H9 (cell line): ENCODE measurements at regions not wholly inside any gene's neighbourhood (a gene's known extent, or its start where the extent isn't known, plus 50 kb on each side); places are given as distances from the start of the nearest gene placed in this dataset.

ENCODE experiments used
- DNase-seq: peaks from one replicate; pipeline ENCODE4 v3.0.0-alpha.2; 2017
- H2AFZ ChIP-seq: one replicate; pipeline ENCODE4 v1.6.1; 2013; ENCODE audit warnings: mild to moderate bottlenecking, low read length, control low read depth, moderate library complexity
- H2AK5ac ChIP-seq: 2 replicates; pipeline ENCODE4 v1.6.1; 2013; ENCODE audit warnings: low read length, control low read depth, mixed read lengths; ENCODE audit not compliant: insufficient read length
- H2BK120ac ChIP-seq: one replicate; pipeline ENCODE4 v1.6.1; 2013; ENCODE audit warnings: low read depth, mild to moderate bottlenecking, low read length, control low read depth, inconsistent platforms; ENCODE audit not compliant: poor library complexity, severe bottlenecking
- H2BK12ac ChIP-seq: 2 replicates; pipeline ENCODE4 v1.6.1; 2013; ENCODE audit warnings: low read length, control low read depth, mixed read lengths, low read depth; ENCODE audit not compliant: insufficient read length
- H2BK15ac ChIP-seq: 2 replicates; pipeline ENCODE4 v1.6.1; 2013; ENCODE audit warnings: low read depth, low read length, control low read depth
- H2BK20ac ChIP-seq: one replicate; pipeline ENCODE4 v1.6.1; 2013; ENCODE audit warnings: low read depth, mild to moderate bottlenecking, low read length, control low read depth, inconsistent platforms; ENCODE audit not compliant: poor library complexity, severe bottlenecking
- H2BK5ac ChIP-seq: 2 replicates; pipeline ENCODE4 v1.6.1; 2013; ENCODE audit warnings: low read length, control low read depth, mixed read lengths; ENCODE audit not compliant: insufficient read length
- H3K14ac ChIP-seq: 2 replicates; pipeline ENCODE4 v1.6.1; 2013; ENCODE audit warnings: low read length, control low read depth; ENCODE audit not compliant: insufficient read depth
- H3K18ac ChIP-seq: 2 replicates; pipeline ENCODE4 v1.6.1; 2013; ENCODE audit warnings: low read depth, mild to moderate bottlenecking, mixed read lengths, low read length, control low read depth; ENCODE audit not compliant: insufficient read length
- H3K23ac ChIP-seq: 2 replicates; pipeline ENCODE4 v1.6.1; 2013; ENCODE audit warnings: low read length, control low read depth, mixed read lengths, low read depth; ENCODE audit not compliant: insufficient read length
- H3K23me2 ChIP-seq: 2 replicates; pipeline ENCODE4 v1.6.1; 2013; ENCODE audit warnings: low read depth, mild to moderate bottlenecking, mixed read lengths, low read length, control low read depth; ENCODE audit not compliant: insufficient read length, poor library complexity, severe bottlenecking
- H3K27ac ChIP-seq: 2 replicates; pipeline ENCODE4 v1.5.1; 2013; ENCODE audit warnings: low read length, control low read depth, mixed read lengths, low read depth; ENCODE audit not compliant: insufficient read length
- H3K27me3 ChIP-seq: 2 replicates; pipeline ENCODE4 v1.6.1; 2013; ENCODE audit warnings: low read length, control low read depth, inconsistent platforms; ENCODE audit not compliant: insufficient read depth
- H3K4ac ChIP-seq: 2 replicates; pipeline ENCODE4 v1.6.1; 2013; ENCODE audit warnings: low read depth, mild to moderate bottlenecking, control low read depth, inconsistent platforms, low read length, moderate library complexity
- H3K4me1 ChIP-seq: 2 replicates; pipeline ENCODE4 v1.6.1; 2013; ENCODE audit warnings: low read length, control low read depth, inconsistent platforms; ENCODE audit not compliant: insufficient read depth
- H3K4me2 ChIP-seq: 2 replicates; pipeline ENCODE4 v1.6.1; 2013; ENCODE audit warnings: low read length, control low read depth, mixed read lengths; ENCODE audit not compliant: insufficient read length, insufficient read depth
- H3K56ac ChIP-seq: 2 replicates; pipeline ENCODE4 v1.6.1; 2013; ENCODE audit warnings: low read depth, mild to moderate bottlenecking, mixed read lengths, low read length, control low read depth; ENCODE audit not compliant: insufficient read length
- H3K79me1 ChIP-seq: 2 replicates; pipeline ENCODE4 v1.6.1; 2013; ENCODE audit warnings: low read depth, mild to moderate bottlenecking, moderate library complexity, low read length, control low read depth, inconsistent platforms; ENCODE audit not compliant: insufficient read depth, poor library complexity, severe bottlenecking
- H3K79me2 ChIP-seq: 2 replicates; pipeline ENCODE4 v1.6.1; 2013; ENCODE audit warnings: low read length, control low read depth, inconsistent platforms; ENCODE audit not compliant: insufficient read depth
- H3K9ac ChIP-seq: 2 replicates; pipeline ENCODE4 v1.6.1; 2013; ENCODE audit warnings: low read length, control low read depth, mixed read lengths; ENCODE audit not compliant: insufficient read length; ENCODE audit errors: extremely low read depth
- H3K9me3 ChIP-seq: one replicate; pipeline ENCODE4 v1.6.1; 2013; ENCODE audit warnings: low read depth, low read length, inconsistent platforms; ENCODE audit not compliant: control insufficient read depth
- H3T11ph ChIP-seq: one replicate; pipeline ENCODE4 v1.6.1; 2013; ENCODE audit warnings: mild to moderate bottlenecking, low read length, control low read depth, inconsistent platforms
- H4K20me1 ChIP-seq: one replicate; pipeline ENCODE4 v1.6.1; 2013; ENCODE audit not compliant: control insufficient read depth, insufficient read length, insufficient read depth
- H4K5ac ChIP-seq: 2 replicates; pipeline ENCODE4 v1.6.1; 2013; ENCODE audit warnings: low read depth, mild to moderate bottlenecking, mixed read lengths, low read length, control low read depth; ENCODE audit not compliant: insufficient read length
- H4K8ac ChIP-seq: replicated peaks from 2 replicates; pipeline ENCODE4 v1.6.1; 2013; ENCODE audit warnings: low read length, control low read depth, mixed read lengths, low read depth; ENCODE audit not compliant: insufficient read length
- H4K91ac ChIP-seq: 2 replicates; pipeline ENCODE4 v1.6.1; 2013; ENCODE audit warnings: low read depth, mild to moderate bottlenecking, moderate library complexity, mixed read lengths, low read length, control low read depth; ENCODE audit not compliant: insufficient read length
- H3K27ac Mint-ChIP-seq, 3 experiments: 2 replicates in 2 of 3; 3 replicates in 1 of 3; pipeline ENCODE4 v1.8.0; 2020 to 2021; ENCODE audit warnings: mixed read lengths in 3 of 3, mild to moderate bottlenecking in 1 of 3, moderate library complexity in 1 of 3
- H3K27me3 Mint-ChIP-seq: 2 replicates; pipeline ENCODE4 v1.8.0; 2021; ENCODE audit warnings: low read depth, mild to moderate bottlenecking, moderate library complexity, mixed read lengths
- H3K36me3 Mint-ChIP-seq, 3 experiments: 2 replicates in 2 of 3; 3 replicates in 1 of 3; pipeline ENCODE4 v1.8.0; 2020 to 2021; ENCODE audit warnings: low read depth in 3 of 3, mixed read lengths in 3 of 3; ENCODE audit not compliant: insufficient read depth in 1 of 3
- H3K4me1 Mint-ChIP-seq, 2 experiments: 2 replicates each; pipeline ENCODE4 v1.8.0; 2020; ENCODE audit warnings: mixed read lengths in 2 of 2
- H3K4me3 Mint-ChIP-seq, 2 experiments: 2 replicates in 1 of 2; 3 replicates in 1 of 2; pipeline ENCODE4 v1.8.0; 2020 to 2021; ENCODE audit warnings: mild to moderate bottlenecking in 2 of 2, mixed read lengths in 2 of 2, moderate library complexity in 1 of 2
- H3K9me3 Mint-ChIP-seq, 2 experiments: 2 replicates in 1 of 2; 3 replicates in 1 of 2; pipeline ENCODE4 v1.8.0; 2020; ENCODE audit warnings: mild to moderate bottlenecking in 2 of 2, mixed read lengths in 2 of 2, moderate library complexity in 1 of 2
- CTCF ChIP-seq: fragments of 200-600 bp; sonication (generic); conservative IDR thresholded peaks from 3 replicates; pipeline ENCODE4 v1.8.0; 2021; ENCODE audit warnings: antibody characterized with exemption, mild to moderate bottlenecking
- WGBS: extraction: QIAGEN DNeasy Blood & Tissue Kit; methylation state at CpG from one replicate; pipeline ENCODE4 v1.1.7; 2013; ENCODE audit warnings: missing lambda C conversion rate, low lambda C conversion rate, mixed read lengths; ENCODE audit not compliant: insufficient read length; ENCODE audit errors: extremely low coverage; 5-methylcytosine and 5-hydroxymethylcytosine counted together

DNA sequence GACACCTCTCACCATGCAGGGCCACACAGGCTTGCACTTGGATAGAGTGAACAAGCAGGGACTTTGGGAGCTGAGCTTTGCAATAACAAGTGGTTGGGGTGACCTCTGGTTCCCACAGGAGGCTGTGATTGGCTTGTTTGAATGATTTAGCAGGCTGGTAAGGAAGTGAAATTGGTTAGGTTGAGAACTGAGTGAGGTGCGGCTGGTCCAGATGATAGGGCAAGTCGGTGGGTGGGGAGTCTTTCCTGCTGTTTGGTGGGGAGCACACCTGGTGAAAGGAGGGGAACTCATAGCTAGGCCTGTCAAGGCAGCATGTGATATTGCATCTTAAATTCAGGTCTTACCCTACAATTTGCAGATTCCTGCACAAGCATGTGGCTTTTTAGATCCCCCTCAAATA lies 794.6 kb upstream of the ZNF608 start:
- Histone ChIP-seq H3K23me2 (no peaks in the 10 kb centered on the region), H2BK20ac (no peak overlapping the region), H3K27me3 (no peaks in the 10 kb centered on the region), H3K79me2 (no peaks in the 10 kb centered on the region), H3K9ac (no peak overlapping the region), H3K18ac (no peak overlapping the region), H3T11ph (no peak overlapping the region), H3K27ac (no peak overlapping the region), H3K4me2 (no peak overlapping the region), H2BK12ac (no peak overlapping the region), H2AFZ (no peak overlapping the region), H4K20me1 (no peaks in the 10 kb centered on the region), H2BK120ac (no peak overlapping the region), H4K91ac (no peak overlapping the region), H2AK5ac (no peak overlapping the region), H3K4me1 (no peaks in the 10 kb centered on the region), H3K56ac (no peak overlapping the region), H3K79me1 (no peaks in the 10 kb centered on the region), H2BK5ac (no peak overlapping the region), H3K9me3 (no peaks in the 10 kb centered on the region), H2BK15ac (no peak overlapping the region), H4K8ac (no peak overlapping the region), H4K5ac (no peak overlapping the region), H3K14ac (no peak overlapping the region), H3K23ac (no peak overlapping the region), H3K4ac (no peak overlapping the region)
- TF ChIP-seq CTCF = no peak
- Mint-ChIP-seq H3K36me3 (peaks cover 6 to 12% (median 6%) of the 10 kb centered on the region in 3 experiments), H3K4me3 (no peak overlapping the region), H3K4me1 (0 out of 4 replicates have a peak, but pooled peaks cover 0 to 4% of the 10 kb centered on the region in 2 experiments), H3K9me3 (peaks cover 7% of the 10 kb centered on the region in 2 experiments), H3K27ac (peak overlapping the region in 1 of 3 experiments; percentile 36; a peak in 1 of 7 replicates), H3K27me3 (no peaks in the 10 kb centered on the region)
- WGBS = no CpG with 5 or more reads among the region's 2 CpGs
- DNase-seq = no peak
